Keratinocyte (primary cell): ENCODE measurements at regions not wholly inside any gene's neighbourhood (a gene's known extent, or its start where the extent isn't known, plus 50 kb on each side); places are given as distances from the start of the nearest gene placed in this dataset.

Experiments used
- DNase-seq: peaks from one replicate; pipeline ENCODE4 v3.0.0-alpha.2; 2011; ENCODE audit warnings: low read depth, missing footprints, low spot score
- FAIRE-seq: peaks from 2 replicates; lab custom pipeline; 2011; peaks lifted over from hg19 to GRCh38; lab: Jason Lieb, UNC
- H2AFZ ChIP-seq: 2 replicates; pipeline ENCODE4 v1.6.0; 2012; ENCODE audit warnings: low read length, control low read depth, inconsistent platforms; ENCODE audit not compliant: control insufficient read depth
- H3K27ac ChIP-seq: 2 replicates; pipeline ENCODE4 v1.5.1; 2011; ENCODE audit warnings: low read length; ENCODE audit not compliant: control insufficient read depth, insufficient read depth
- H3K27me3 ChIP-seq: 3 replicates; pipeline ENCODE4 v1.6.0; 2011; ENCODE audit warnings: low read length; ENCODE audit not compliant: control insufficient read depth, insufficient read depth; ENCODE audit errors: extremely low read depth
- H3K36me3 ChIP-seq, 2 experiments: 2 replicates in 1 of 2; 3 replicates in 1 of 2; pipeline ENCODE4 v1.5.1; 2011; ENCODE audit warnings: low read length in 2 of 2, mild to moderate bottlenecking in 1 of 2; ENCODE audit not compliant: control insufficient read depth in 2 of 2, insufficient read depth in 2 of 2; ENCODE audit errors: extremely low read depth in 1 of 2
- H3K4me1 ChIP-seq: 3 replicates; pipeline ENCODE4 v1.5.1; 2011; ENCODE audit warnings: low read length; ENCODE audit not compliant: control insufficient read depth, insufficient read depth; ENCODE audit errors: extremely low read depth
- H3K4me2 ChIP-seq: 3 replicates; pipeline ENCODE4 v1.6.0; 2011; ENCODE audit warnings: low read depth, low read length; ENCODE audit not compliant: control insufficient read depth, insufficient read depth; ENCODE audit errors: extremely low read depth
- H3K4me3 ChIP-seq, 3 experiments: fragments of 200-600 bp in 1 of 3; sonication (generic) in 1 of 3; 2 replicates in 2 of 3; 3 replicates in 1 of 3; pipeline ENCODE4 v1.5.1; 2011 to 2016; ENCODE audit warnings: low read length in 3 of 3, mild to moderate bottlenecking in 3 of 3, control low read depth in 2 of 3, inconsistent platforms in 1 of 3, low read depth in 1 of 3, mixed read lengths in 1 of 3, mixed run types in 1 of 3, moderate library complexity in 1 of 3; ENCODE audit not compliant: control insufficient read depth in 2 of 3, insufficient read depth in 2 of 3; ENCODE audit errors: extremely low read depth in 1 of 3
- H3K79me2 ChIP-seq: 2 replicates; pipeline ENCODE4 v1.6.0; 2012; ENCODE audit warnings: low read length; ENCODE audit not compliant: control insufficient read depth, insufficient read depth
- H3K9ac ChIP-seq: 3 replicates; pipeline ENCODE4 v1.6.0; 2011; ENCODE audit warnings: low read length; ENCODE audit not compliant: control insufficient read depth, insufficient read depth; ENCODE audit errors: extremely low read depth
- H3K9me1 ChIP-seq: 3 replicates; pipeline ENCODE4 v1.6.0; 2011; ENCODE audit warnings: low read length; ENCODE audit not compliant: control insufficient read depth, insufficient read depth; ENCODE audit errors: extremely low read depth
- H3K9me3 ChIP-seq: 2 replicates; pipeline ENCODE4 v1.5.1; 2012; ENCODE audit warnings: low read depth, low read length; ENCODE audit not compliant: control insufficient read depth
- H4K20me1 ChIP-seq: 3 replicates; pipeline ENCODE4 v1.6.0; 2011; ENCODE audit warnings: low read length; ENCODE audit not compliant: control insufficient read depth, insufficient read depth; ENCODE audit errors: extremely low read depth
- EZH2 ChIP-seq: IDR thresholded peaks from one replicate; pipeline ENCODE4 v1.6.1; 2012; ENCODE audit warnings: inconsistent platforms, mild to moderate bottlenecking, low read length, moderate library complexity
- dilution Hi-C: fragments of 300-500 bp; cut with MboI; formaldehyde crosslinking; loops from one replicate; pipeline ENCODE4 v1.7.0; 2020; ENCODE audit warnings: low sequenced_read_pairs; ENCODE audit not compliant: extremely low pct_ligation_motif_present
- TF ChIP-seq, protein P1 (sequence below), 3 experiments: IDR thresholded peaks in 1 of 3; conservative IDR thresholded peaks in 1 of 3; optimal IDR thresholded peaks in 1 of 3; 2 replicates in 2 of 3; 3 replicates in 1 of 3; pipeline versions ENCODE3 to v1.5.1; 2011; ENCODE audit warnings: low read length in 3 of 3, mild to moderate bottlenecking in 3 of 3, moderate library complexity in 2 of 3, control low read depth in 1 of 3, inconsistent platforms in 1 of 3; ENCODE audit not compliant: insufficient read depth in 2 of 3; ENCODE audit errors: extremely low read depth in 1 of 3

DNA sequence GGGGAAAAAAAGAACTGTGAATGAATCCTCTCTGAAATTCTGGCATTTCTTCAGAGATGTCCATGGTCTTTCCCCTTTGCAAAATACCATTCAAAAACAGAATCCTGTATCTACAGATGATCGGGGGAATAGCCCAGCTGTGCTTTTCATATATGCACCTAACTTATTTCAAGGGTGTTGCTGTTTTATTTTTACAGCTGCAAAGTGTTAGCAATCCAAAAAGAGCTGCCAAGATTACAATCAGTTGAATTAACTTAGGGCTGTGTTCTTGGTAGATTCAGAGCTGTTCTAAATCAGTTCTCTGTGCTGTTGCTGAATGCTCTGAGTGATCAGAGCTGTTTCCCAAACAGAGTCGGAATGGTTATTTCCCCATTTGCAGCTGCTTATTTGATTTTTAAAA, 175.7 kb upstream of the SEMA6D start:
- Histone ChIP-seq H3K27ac (no peak overlapping the region), H3K9ac (no peak overlapping the region), H3K4me2 (no peak overlapping the region), H2AFZ (no peak overlapping the region), H3K9me1 (no peaks in the 10 kb centered on the region), H3K36me3 (no peaks in the 10 kb centered on the region), H3K9me3 (no peaks in the 10 kb centered on the region), H4K20me1 (no peaks in the 10 kb centered on the region), H3K4me1 (no peaks in the 10 kb centered on the region), H3K79me2 (no peaks in the 10 kb centered on the region), H3K4me3 (no peak overlapping the region), H3K27me3 (no peaks in the 10 kb centered on the region)
- dilution Hi-C loops: no loop called here
- TF ChIP-seq, protein P1, sequence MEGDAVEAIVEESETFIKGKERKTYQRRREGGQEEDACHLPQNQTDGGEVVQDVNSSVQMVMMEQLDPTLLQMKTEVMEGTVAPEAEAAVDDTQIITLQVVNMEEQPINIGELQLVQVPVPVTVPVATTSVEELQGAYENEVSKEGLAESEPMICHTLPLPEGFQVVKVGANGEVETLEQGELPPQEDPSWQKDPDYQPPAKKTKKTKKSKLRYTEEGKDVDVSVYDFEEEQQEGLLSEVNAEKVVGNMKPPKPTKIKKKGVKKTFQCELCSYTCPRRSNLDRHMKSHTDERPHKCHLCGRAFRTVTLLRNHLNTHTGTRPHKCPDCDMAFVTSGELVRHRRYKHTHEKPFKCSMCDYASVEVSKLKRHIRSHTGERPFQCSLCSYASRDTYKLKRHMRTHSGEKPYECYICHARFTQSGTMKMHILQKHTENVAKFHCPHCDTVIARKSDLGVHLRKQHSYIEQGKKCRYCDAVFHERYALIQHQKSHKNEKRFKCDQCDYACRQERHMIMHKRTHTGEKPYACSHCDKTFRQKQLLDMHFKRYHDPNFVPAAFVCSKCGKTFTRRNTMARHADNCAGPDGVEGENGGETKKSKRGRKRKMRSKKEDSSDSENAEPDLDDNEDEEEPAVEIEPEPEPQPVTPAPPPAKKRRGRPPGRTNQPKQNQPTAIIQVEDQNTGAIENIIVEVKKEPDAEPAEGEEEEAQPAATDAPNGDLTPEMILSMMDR (optimal IDR thresholded peaks at IDR 0.05 in 1 of 3, IDR thresholded peaks at IDR 0.05 in 1 of 3, conservative IDR thresholded peaks at IDR 0.05 in 1 of 3; ENCODE audit: extremely low read depth in 1 of 3, insufficient read depth in 2 of 3, low read length in 3 of 3): no peak
- no peak for TF ChIP-seq EZH2
- FAIRE-seq: no peak
- no peak for DNase-seq

DNA sequence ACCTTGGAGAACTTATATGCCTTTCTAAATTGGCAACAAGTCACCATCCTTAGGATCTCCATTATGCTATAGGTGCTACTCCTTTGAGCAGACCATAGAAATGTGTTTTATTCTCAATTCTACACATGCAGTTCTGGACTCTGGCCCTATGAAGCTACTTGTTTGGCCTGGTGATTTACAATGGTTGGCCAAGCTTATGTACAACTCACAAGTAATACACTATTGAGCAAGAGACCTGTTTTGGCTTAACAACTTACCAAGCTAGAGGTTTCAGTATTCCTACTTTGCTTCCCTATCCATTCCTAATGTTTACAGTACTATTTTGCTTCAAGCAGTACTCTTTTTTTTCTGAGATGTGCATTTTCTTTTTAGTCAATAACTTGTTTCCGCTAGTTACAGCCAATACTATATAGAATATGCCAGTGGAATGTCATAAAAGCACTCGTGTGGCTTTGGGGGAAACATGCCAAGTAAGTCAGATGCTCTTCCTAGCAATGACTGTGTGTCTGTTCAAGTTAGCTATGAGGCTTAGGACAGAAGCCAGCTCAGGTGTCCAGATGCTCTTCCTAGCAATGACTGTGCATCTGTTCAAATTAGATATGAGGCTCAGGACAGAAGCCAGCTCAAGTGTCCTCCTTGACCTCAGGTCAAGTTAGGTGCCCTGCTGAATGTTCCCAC, 174.9 kb upstream of the SEMA6D start:
- no peak for TF ChIP-seq EZH2
- TF ChIP-seq, protein P1 (optimal IDR thresholded peaks at IDR 0.05 in 1 of 3, IDR thresholded peaks at IDR 0.05 in 1 of 3, conservative IDR thresholded peaks at IDR 0.05 in 1 of 3; ENCODE audit: extremely low read depth in 1 of 3, insufficient read depth in 2 of 3, low read length in 3 of 3): no peak
- no peaks in the 10 kb centered on the region for H3K27me3 ChIP-seq
- H3K79me2 ChIP-seq: no peaks in the 10 kb centered on the region
- no peak overlapping the region for H2AFZ ChIP-seq
- DNase-seq (no peak), FAIRE-seq (no peak)
- no peak overlapping the region for H3K4me2 ChIP-seq
- no peaks in the 10 kb centered on the region for H3K4me1 ChIP-seq
- no peaks in the 10 kb centered on the region for H3K36me3 ChIP-seq
- no peaks in the 10 kb centered on the region for H3K9me1 ChIP-seq
- H3K9me3 ChIP-seq: no peaks in the 10 kb centered on the region
- H3K9ac ChIP-seq: no peak overlapping the region
- no peak overlapping the region for H3K27ac ChIP-seq
- no peaks in the 10 kb centered on the region for H4K20me1 ChIP-seq
- H3K4me3 ChIP-seq: no peak overlapping the region
- dilution Hi-C loops: no loop called here
